ENCODE measurements at regions not wholly inside any gene's neighbourhood (a gene's known extent, or its start where the extent isn't known, plus 50 kb on each side); places are given as distances from the start of the nearest gene placed in this dataset.

- no peak for DNase-seq
Measured at GRCh38 chr7:54622696-54623309, 80.6 kb downstream of the VSTM2A start.

Data from stimulated activated CD4-positive, alpha-beta T cell treated with anti-CD3 and anti-CD28 coated beads, Interleukin-1b, Interleukin-23, amount 100 ng/mL, for 48 hours (primary cell).